ENCODE measurements at regions not wholly inside any gene's neighbourhood (a gene's known extent, or its start where the extent isn't known, plus 50 kb on each side); places are given as distances from the start of the nearest gene placed in this dataset.

DNA sequence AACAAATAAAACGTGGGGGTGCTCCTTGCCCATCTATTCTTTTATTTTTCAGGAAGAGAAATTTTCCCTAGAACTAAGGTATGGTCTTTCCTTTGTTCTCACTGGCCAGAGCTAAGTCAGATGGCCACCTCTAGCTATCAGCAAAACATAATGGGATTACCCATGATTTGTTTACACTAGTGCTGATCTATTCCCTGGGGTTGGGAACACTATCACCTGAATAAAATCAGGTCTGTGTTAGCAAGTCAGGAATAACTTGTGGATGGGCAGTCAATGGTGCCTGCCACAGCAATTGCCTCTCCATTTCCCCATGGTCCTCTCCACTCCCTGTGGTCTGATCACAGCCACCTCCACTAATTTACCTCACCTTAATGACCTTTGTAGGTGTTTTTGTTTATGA is 181.7 kb upstream of the CADPS start (continued):
- TF ChIP-seq, protein P1, sequence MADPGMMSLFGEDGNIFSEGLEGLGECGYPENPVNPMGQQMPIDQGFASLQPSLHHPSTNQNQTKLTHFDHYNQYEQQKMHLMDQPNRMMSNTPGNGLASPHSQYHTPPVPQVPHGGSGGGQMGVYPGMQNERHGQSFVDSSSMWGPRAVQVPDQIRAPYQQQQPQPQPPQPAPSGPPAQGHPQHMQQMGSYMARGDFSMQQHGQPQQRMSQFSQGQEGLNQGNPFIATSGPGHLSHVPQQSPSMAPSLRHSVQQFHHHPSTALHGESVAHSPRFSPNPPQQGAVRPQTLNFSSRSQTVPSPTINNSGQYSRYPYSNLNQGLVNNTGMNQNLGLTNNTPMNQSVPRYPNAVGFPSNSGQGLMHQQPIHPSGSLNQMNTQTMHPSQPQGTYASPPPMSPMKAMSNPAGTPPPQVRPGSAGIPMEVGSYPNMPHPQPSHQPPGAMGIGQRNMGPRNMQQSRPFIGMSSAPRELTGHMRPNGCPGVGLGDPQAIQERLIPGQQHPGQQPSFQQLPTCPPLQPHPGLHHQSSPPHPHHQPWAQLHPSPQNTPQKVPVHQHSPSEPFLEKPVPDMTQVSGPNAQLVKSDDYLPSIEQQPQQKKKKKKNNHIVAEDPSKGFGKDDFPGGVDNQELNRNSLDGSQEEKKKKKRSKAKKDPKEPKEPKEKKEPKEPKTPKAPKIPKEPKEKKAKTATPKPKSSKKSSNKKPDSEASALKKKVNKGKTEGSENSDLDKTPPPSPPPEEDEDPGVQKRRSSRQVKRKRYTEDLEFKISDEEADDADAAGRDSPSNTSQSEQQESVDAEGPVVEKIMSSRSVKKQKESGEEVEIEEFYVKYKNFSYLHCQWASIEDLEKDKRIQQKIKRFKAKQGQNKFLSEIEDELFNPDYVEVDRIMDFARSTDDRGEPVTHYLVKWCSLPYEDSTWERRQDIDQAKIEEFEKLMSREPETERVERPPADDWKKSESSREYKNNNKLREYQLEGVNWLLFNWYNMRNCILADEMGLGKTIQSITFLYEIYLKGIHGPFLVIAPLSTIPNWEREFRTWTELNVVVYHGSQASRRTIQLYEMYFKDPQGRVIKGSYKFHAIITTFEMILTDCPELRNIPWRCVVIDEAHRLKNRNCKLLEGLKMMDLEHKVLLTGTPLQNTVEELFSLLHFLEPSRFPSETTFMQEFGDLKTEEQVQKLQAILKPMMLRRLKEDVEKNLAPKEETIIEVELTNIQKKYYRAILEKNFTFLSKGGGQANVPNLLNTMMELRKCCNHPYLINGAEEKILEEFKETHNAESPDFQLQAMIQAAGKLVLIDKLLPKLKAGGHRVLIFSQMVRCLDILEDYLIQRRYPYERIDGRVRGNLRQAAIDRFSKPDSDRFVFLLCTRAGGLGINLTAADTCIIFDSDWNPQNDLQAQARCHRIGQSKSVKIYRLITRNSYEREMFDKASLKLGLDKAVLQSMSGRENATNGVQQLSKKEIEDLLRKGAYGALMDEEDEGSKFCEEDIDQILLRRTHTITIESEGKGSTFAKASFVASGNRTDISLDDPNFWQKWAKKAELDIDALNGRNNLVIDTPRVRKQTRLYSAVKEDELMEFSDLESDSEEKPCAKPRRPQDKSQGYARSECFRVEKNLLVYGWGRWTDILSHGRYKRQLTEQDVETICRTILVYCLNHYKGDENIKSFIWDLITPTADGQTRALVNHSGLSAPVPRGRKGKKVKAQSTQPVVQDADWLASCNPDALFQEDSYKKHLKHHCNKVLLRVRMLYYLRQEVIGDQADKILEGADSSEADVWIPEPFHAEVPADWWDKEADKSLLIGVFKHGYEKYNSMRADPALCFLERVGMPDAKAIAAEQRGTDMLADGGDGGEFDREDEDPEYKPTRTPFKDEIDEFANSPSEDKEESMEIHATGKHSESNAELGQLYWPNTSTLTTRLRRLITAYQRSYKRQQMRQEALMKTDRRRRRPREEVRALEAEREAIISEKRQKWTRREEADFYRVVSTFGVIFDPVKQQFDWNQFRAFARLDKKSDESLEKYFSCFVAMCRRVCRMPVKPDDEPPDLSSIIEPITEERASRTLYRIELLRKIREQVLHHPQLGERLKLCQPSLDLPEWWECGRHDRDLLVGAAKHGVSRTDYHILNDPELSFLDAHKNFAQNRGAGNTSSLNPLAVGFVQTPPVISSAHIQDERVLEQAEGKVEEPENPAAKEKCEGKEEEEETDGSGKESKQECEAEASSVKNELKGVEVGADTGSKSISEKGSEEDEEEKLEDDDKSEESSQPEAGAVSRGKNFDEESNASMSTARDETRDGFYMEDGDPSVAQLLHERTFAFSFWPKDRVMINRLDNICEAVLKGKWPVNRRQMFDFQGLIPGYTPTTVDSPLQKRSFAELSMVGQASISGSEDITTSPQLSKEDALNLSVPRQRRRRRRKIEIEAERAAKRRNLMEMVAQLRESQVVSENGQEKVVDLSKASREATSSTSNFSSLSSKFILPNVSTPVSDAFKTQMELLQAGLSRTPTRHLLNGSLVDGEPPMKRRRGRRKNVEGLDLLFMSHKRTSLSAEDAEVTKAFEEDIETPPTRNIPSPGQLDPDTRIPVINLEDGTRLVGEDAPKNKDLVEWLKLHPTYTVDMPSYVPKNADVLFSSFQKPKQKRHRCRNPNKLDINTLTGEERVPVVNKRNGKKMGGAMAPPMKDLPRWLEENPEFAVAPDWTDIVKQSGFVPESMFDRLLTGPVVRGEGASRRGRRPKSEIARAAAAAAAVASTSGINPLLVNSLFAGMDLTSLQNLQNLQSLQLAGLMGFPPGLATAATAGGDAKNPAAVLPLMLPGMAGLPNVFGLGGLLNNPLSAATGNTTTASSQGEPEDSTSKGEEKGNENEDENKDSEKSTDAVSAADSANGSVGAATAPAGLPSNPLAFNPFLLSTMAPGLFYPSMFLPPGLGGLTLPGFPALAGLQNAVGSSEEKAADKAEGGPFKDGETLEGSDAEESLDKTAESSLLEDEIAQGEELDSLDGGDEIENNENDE (IDR thresholded peaks at IDR 0.05; ENCODE audit: insufficient replicate concordance, low read length), result no peak
- no peak for TF ChIP-seq EGR1 (IDR thresholded peaks at IDR 0.05; ENCODE audit: borderline replicate concordance, low read depth, low read length)
- TF ChIP-seq, protein P2, sequence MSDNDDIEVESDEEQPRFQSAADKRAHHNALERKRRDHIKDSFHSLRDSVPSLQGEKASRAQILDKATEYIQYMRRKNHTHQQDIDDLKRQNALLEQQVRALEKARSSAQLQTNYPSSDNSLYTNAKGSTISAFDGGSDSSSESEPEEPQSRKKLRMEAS (IDR thresholded peaks at IDR 0.05), result no peak
